T-helper 1 cell (primary cell): ENCODE measurements at regions not wholly inside any gene's neighbourhood (a gene's known extent, or its start where the extent isn't known, plus 50 kb on each side); places are given as distances from the start of the nearest gene placed in this dataset.
"Not testable (repeated sequence)": the region's sequence is repeated elsewhere in the genome, so short reads cannot be mapped to it uniquely, and the experiment has no call there.

Experiments used
- DNase-seq, 5 donors: peaks; one replicate each; pipeline ENCODE4 v3.0.0-alpha.2; 2012 to 2020

DNA sequence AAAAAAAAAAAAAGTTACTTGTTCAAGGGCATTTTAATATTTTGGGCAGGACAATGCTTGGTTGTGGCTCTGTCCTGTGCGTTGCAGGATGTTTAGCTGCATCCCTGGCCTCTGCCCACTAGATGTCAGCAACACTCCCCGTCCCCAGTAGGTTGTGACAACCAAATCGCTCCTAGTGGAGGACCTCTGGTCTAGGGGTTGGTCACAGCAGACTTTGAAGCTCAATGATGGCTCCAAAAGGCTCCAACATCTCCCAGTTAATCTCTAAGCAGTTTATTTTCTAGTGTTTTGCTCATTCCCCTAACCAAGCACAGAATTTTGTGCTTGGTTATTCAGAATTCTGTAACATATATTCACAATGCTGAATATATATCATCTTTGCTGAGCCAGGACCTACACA lies 67.0 kb downstream of the CHRNA1 start:
- DNase-seq, result peak in 4 of 5 donors; percentile 33 to 71 (median 42)

DNA sequence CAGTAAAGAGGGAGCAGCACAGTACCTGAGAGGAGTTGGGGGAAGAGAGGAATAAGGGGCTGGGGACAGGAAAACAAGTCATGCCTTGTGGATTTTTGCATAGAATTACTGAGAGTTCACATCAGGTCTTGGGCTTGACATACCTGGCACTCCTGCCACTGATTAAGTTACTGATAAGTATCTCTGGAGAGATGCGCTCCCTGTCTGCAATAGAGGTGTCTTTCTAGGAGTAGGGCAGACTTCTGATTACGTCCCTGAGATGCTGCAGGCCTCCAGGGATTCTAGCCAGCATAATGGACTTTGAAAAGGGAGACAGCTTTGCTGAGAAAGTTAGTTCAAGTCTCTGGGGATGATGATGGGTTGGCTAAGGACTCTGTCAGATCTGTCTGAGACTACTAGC lies 69.4 kb downstream of the CHRNA1 start:
- no peak for DNase-seq

DNA sequence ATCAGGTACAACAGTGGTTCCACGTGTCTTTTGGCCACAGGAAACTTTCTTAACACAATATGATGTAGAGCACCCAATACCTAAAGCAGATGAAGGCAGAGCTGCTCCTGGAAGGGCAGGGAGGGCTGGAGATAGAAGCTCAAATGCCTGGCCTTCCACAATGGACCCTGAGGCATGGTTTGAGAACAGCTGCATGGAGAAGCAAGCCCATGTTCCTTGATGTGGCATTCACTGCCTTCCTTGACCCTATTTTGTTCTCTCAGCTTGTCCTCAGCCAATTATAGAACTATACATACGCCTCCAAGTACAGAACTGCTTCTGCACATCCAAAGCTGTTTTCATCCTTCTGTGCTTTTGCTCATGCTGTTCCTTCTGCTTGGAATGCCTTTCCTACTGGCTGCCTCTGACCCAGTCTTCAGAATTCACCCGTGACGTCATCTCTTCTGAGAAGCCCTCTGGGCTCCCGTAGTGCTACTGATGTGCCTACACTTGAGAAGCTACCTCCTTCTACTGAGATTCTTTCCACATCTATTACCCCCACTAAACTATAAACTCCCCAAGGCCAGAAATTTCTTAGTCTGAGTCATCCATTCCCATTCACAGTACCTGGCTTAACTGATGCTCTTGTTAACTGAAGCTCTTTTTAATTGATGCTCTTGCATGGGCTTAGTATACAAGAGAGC lies 69.9 kb downstream of the CHRNA1 start:
- DNase-seq, result no peak

DNA sequence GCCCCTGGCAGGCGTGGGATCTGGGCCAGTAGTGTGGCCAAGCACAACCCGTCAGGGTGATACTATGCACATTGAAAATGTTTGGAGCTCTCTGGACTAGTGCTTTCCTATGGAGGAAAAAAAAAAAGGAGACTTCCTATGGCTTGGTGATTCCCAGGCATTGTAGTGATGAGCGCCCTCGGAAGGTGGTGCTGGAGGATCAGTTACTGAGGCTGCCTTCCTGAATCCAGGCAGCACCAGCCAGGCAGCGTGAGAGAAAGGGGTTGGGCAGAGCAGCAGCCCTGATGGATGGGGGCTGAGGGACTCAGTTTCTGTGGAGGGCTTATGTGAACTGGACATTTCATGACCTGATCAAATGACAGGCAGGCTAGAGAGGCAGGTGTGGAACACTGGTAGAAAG lies 70.9 kb downstream of the CHRNA1 start:
- no peak for DNase-seq

DNA sequence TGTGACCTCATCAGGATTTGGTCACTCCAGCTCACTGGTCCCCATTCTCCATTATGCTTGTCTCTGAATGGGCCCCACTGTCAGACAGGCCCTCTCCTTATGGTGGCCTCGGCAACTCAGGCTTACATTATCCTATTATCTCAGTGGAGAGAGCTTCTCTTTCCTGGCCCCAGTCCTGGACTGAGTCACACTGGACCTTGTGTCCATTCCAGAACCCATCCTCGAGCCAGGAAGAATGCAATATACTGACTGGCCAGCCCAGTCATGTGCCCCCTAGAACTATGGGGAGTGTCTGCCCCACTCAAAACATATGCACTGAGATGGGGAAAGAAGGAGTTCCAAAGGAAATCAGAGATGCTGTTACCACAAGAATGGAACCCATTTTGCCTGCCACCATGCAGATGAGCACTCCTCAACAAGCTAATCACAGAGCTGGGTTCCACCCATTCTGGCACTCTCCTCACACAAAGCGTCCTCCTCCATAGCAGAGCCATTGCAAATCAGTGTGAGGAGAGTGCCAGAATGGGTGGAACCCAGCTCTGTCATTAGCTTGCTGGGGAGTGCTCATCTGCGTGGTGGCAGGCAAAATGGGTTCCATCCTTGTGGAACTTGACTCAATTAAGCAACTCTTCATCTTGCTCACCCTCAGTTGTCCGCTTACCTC lies 71.9 kb downstream of the CHRNA1 start:
- no peak for DNase-seq

DNA sequence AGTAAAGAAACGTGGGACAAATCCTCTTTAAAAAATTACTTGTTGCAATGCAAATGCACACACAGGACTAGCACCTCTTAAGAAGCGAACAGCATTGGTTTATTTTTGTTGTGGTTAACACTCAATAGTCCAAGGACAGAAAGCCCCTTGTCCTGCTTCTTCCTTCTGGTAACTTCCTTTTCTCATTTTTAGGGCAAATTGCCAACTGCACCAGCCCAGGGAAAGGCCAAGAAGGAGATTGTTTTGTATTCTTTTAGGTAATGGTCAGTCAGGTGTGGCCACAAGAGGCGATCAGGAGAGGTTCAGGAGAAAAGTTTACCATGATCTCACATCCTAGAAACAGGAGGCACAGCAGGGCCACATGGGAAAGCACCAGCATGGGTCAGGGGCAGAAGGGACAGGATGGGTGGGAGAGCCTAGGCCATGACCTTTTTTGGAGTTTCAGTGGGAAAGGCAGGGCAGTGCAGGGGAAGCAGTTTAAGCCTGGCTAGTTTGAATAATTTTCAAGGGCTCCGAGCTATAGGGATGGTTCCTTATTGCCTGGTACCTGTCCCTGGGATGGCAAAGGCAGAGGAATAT lies 73.0 kb downstream of the CHRNA1 start:
- DNase-seq, result no peak

DNA sequence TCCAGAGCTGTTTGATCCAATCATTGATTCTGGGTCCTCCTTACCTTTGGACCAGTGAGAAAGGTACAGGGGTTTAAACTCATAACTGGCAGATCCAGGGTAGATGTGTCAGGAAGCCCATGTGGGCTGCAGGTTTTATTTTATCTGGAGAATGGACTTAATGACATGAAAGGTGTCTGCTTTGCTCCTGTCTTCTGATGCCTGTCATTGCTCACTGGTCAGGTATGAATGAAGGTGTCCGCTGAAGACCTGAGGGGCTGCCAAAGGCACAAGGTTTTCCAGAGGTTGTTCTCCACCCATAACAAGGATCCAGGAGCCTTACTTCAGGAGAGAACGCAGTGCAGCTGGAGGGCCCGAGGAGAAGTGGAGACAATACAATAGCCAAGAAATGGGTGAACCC lies 74.2 kb downstream of the CHRNA1 start:
- DNase-seq, result no peak

DNA sequence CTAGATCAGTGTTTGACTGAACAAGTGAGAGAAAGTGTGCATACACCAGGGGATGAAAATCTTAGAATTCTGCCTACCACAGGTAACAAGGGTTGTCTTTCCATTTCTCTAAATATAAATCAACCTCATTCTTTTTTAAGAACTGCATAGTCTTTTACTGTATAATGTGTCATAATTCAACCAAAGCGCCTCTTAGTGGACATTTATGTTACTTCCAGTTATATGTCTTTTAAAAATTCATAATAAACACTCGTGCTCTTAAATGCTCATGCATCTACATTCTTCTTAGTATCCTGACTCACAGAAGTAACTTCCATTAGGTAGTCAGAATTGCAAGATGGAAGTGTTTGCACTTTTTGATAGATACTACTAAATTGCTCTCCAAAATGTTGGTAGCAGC lies 76.2 kb downstream of the CHRNA1 start:
- peak in 1 of 5 donors; percentile 63 for DNase-seq

DNA sequence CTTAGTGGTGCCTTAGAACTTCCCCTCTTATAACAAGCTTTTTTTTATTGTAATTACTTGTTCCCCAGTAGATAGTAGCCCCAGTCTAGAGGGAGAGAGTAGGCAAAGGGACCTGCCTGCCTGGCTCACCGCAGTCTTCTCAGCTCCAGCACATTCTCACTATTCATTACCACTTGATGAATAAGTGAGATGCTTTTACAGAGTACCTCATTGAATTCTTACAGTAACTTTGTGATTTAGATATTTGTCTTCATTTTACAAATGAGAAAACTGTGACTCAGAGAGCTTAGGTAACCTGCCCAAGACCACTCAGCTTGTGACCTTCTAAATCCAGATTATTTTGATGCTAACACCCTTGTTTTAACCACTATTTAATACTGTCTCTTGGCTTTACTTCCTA lies 77.8 kb downstream of the CHRNA1 start:
- DNase-seq, result no peak

DNA sequence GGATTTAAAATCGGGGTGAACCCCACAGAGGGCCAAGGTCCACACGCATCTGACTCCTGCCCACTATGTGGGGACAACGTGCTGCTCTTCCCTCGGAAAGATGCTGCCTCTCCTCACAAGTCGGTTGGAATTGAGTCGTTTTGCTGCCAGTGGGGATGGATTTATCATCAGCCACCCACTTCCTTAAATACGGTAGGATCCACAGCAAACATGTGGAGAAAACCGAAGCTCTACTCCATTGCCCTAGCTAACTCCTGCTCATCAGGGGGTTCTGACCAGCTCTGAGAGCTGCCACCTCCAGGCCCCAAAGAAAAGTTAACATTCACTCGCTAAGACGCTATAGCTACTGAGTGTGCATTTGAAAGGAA lies 80.9 kb downstream of the CHRNA1 start:
- peak in 1 of 5 donors; percentile 54 for DNase-seq

DNA sequence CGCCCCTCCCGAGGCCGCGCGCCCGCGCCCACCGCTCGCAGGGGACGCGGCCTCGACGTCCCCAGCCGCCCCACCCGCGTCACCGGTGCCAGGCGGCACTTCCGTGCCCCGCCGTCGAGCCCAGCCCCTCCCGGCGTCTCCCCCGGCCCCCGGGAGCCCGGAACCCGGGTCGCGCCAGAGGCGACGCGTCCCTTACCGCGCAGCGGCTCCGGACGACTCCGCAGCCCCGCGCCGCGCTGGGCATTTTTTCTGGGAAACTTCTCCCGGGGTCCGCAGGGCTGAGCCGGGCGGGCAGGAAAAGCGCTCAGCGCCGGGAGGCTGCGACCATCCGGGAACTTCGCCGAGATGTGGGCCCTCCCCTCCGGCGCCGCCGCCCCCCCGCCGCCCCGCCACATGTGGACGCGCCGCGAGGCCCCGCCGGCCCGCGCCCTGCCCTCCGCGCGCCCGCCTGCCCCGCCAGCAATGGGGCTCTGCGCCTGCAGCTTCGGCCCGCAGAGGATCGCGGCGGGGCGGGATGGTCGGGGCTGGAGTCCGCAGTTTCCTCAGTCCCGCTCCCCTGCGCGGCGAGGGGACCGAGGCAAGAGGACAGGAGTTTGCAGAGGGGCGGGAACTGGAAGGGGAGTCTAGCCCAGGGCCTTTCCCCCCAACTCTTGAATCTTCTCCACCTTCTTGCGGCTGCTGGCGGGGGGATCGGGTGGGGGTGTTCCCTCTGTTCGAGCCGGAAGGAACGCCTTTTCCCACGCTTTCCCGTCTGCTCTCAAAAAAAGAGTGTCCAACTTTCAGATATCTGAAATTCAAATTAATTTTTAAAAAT lies 81.5 kb downstream of the CHRNA1 start:
- peak; percentile 45 to 67 (median 52) for DNase-seq

DNA sequence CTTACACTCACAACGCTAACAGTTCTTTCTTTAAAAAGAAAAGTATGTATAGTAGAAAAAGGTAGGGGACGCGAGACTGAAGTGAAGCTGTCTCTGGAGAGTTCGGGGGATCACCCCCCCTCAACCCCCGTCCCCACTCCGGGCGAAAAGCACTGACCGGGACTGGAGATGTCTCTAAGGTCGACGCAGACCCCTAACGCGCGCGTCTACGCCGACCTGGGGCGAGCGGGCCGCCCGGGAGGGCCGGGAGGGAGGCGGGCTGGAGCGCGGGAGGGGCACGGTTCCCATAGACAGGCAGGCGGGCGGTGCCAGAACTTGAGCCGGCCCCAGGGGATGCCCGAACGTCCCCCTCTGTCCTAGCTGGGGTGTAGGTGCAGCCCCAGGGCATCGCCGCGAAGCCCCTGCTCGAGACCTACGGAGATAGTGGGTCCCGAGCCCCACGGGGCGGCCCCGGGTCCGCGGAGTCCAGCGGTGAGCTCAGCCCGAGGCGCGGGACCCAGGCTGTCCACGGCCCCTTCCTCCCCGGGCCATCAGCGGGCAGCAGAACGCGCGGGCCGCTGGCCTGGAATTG lies 82.2 kb downstream of the CHRNA1 start:
- peak; percentile 21 to 42 (median 35) for DNase-seq

DNA sequence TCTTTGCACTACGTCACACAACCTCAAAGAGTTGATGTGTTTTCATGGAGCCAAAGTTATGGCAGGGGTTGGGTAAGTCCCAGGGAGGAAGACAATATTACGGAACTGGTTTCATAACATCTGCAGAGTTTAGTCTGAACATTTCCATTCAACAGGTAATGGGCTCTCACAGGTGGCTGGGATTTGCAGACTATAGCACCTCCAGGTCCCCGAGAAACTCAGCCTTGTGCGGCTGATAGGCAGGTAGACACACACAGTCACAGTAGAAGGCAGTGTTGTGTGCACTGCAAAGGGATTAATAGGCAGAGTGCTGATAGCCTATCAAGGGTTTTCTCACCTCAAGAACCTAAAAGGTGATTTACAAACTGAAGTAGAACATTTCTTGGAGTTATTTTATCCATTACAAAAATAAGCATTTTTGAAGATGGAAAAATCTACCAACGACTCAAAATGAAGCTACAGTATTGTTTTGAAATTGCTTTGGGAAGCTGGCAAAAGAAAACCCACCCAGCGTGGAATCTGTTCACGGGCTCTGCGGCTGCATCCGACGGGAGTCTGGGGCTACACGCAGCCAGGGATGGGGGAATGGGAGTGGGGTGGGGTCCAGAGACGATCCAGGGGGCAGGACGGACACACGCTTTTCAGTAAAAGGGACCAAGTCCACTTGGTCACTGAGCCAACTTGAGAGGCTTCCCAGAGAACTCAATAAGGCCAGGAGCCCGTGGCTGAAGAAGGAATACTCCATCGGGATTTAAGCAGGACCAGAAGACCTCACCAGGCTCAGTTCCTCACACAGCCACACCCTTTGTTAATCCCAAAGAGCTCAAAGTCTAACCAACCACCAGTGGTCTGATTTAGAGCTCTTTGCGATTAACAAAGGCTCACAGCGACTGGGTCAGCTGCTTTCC lies 82.9 kb downstream of the CHRNA1 start:
- no peak for DNase-seq

DNA sequence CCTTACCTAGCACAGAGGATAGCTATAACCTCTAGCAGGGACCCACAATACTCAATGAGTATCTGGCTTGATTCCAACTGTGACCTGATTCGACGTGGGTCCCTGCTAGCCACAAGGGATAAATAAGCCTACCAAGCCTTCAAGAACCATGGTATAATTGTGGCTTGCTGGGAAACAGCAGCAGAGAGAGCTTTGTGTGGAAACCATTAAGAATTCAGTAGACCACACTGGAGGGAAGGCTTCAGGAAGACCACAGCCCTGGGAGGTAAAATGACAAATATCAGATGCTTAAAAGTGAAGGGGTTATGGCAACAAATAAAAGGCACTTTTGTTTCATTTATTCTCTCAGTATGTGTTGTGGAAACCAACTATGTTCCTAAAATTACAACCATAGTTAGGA lies 82.6 kb upstream of the WIPF1 start:
- DNase-seq, result no peak

DNA sequence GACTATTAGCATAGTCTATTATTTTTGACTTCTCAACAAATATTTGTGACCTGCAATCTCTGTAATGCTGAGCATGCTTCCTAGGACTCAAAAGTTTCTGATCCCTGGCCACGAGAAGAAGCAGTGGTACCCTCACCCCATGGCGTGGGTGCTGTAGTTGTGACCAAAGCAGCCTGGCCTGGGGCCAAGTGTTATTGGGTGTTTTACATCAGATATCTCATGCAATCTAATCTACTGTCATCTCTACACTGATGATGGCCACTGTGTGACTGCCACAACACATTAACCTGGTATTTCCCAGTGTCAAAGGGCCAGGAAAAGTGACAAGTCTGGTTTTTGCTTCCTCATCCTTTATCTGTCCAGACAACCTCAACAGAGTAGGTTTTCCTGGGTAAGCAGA lies 80.8 kb upstream of the WIPF1 start:
- peak in 1 of 5 donors; percentile 14 for DNase-seq

DNA sequence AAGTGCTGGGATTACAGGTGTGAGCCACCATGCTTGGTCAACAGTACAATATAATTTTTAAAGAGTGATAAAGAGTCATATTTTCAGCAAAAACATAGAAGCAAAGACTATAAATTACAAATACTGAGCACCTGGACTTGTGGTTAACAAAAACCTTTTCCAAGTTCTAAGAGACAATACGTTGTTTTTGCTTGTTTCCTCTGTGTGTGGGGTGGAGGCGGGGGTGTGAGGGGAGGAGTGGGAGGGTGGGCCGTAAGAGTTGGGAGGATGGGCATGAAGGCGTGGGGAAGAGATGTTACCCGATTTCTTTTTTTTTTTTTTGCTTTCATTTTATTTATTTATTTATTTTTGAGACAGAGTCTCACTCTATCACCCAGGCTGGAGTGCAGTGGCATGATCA lies 78.0 kb upstream of the WIPF1 start:
- peak in 3 of 5 donors; percentile 26 to 34 (median 30) for DNase-seq

DNA sequence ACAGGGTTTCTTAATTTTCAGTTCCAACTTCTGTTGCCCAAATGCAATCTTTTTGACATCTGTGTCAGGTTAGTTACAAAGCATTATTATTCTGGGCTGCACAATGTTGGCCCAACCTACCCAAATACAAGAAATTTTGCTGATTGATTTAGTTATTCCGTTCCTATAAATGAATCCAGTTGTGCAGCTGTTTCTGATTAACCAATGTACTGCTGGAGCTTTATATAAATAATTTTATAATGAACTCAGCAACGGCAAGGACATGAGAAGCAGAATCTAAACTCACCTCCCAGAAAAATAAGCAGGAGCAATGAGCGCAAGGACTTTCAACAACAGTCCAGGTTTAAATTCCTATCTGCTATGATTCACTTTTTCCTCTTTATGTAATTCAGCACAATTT lies 76.3 kb upstream of the WIPF1 start:
- DNase-seq, result no peak

DNA sequence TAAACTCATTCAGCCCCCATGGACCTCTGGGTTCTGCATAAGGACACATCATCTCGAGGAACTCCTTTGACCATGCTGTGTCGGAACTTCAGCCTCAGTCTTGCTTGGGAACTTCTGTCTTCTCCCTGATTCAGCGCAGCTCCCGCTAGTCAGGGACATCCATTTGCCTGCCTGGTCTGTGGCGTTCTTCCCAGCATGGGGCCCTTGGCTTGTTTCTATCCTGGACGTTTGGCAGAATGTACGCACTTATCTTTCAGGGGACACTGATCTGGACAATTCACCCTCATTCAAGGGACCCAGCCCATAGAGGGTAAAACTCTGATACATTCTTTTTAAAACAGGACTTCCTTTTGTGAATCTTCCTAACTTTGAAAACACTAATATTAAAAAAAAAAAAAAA lies 75.8 kb upstream of the WIPF1 start:
- DNase-seq, result no peak

DNA sequence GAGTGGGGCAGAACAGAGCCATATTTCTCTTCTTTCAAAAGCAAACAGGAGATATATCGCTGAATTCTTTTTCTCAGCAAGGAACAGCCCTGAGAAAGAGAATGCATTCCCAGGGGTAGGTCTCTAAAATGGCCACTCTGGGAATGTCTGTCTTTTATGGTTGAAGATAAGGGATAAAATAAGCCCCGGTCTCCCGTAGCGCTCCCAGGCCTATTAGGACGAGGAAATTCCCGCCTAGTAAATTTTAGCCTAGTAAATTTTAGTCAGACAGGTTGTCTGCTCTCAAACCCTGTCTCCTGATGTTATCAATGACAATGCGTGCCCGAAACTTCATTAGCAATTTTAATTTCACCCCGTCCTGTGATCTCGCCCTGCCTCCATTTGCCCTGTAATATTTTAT lies 73.9 kb upstream of the WIPF1 start:
- DNase-seq, result not testable (repeated sequence)

DNA sequence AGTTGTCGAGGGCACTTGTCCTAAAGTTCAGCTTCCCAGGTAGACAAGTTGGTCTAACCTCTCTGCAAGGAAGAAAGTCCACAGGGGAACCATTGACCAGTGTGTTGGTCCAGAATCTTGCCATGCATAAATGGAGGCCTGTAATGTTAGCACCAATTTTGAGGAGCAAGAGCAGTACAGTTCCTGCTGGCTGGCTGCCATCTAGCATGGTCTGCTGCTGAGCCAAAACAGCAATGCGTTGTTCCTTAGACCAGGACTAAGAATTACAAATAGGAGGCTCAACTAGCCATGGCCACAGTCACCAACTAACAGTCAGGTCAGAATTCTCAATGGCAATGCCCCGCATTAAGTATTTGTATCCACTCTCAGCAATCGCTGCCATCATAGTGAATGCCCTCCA lies 72.8 kb upstream of the WIPF1 start:
- DNase-seq, result no peak

DNA sequence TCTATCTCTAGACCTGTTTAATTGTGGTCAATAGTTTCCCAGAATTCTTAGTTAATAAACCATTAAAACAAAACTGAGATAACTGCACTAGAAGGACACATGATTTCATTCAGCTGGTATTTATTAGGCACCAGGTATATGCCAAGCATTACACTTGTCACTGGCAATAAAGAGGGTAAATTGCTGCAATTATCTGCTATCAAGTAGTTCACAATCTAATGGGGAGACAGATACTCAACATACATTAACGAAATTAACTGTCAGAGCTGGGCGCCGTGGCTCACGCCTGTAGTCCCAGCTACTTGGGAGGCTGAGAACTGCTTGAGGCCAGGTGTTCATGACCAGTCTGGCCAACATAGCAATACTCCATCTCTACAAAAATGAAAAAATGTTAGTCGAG lies 71.7 kb upstream of the WIPF1 start:
- DNase-seq, result no peak

DNA sequence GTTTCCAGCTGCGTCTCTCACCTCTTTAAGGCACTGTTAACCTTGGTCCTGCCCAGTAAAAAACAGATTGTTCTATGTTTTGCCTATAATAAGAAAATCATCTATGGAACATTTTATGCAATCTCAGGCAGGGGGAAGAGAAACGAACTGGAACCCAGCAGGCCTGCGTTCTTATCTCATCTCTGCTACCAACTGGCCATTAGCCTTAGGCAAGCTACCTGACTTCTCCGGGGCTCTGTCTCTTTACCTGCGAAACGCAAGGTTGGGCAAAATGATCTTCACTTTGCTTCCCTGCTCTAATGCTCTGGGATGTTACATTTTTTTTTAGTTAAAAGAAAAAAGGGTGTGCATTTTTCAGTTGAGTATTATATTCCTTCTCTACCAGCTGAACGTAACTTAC lies 70.5 kb upstream of the WIPF1 start:
- no peak for DNase-seq
